ENCODE measurements at regions not wholly inside any gene's neighbourhood (a gene's known extent, or its start where the extent isn't known, plus 50 kb on each side); places are given as distances from the start of the nearest gene placed in this dataset.

- DNase-seq (ENCODE audit: low read depth), result no peak
These were observed 93.9 kb upstream of the CSF3R start for GRCh38 chr1:36576551-36577110.

GRCh38 chr1:36576118-36576517 is 93.4 kb upstream of the CSF3R start:
- DNase-seq (ENCODE audit: low read depth), result peak; percentile 5

- DNase-seq (ENCODE audit: low read depth), result no peak
These were observed 90.7 kb upstream of the CSF3R start for GRCh38 chr1:36573445-36573844.

- no peak for DNase-seq (ENCODE audit: low read depth)
These were observed 90.2 kb upstream of the CSF3R start for GRCh38 chr1:36572906-36573305.

GRCh38 chr1:36572142-36572715 is 89.5 kb upstream of the CSF3R start:
- no peak for DNase-seq (ENCODE audit: low read depth)

GRCh38 chr1:36571106-36571505 is 88.4 kb upstream of the CSF3R start:
- no peak for DNase-seq (ENCODE audit: low read depth)

- DNase-seq (ENCODE audit: low read depth), result no peak
These were observed 87.9 kb upstream of the CSF3R start for GRCh38 chr1:36570478-36571060.

- DNase-seq (ENCODE audit: low read depth), result no peak
These were observed 87.3 kb upstream of the CSF3R start for GRCh38 chr1:36570006-36570405.

- no peak for DNase-seq (ENCODE audit: low read depth)
These were observed 85.1 kb upstream of the CSF3R start for GRCh38 chr1:36567601-36568341.

- no peak for DNase-seq (ENCODE audit: low read depth)
These were observed 83.1 kb upstream of the CSF3R start for GRCh38 chr1:36565576-36566501.

GRCh38 chr1:36562181-36562685 is 79.5 kb upstream of the CSF3R start:
- DNase-seq (ENCODE audit: low read depth), result no peak

- DNase-seq (ENCODE audit: low read depth), result no peak
These were observed 78.6 kb upstream of the CSF3R start for GRCh38 chr1:36561361-36561724.

- no peak for DNase-seq (ENCODE audit: low read depth)
These were observed 78.1 kb upstream of the CSF3R start for GRCh38 chr1:36560621-36561360.

GRCh38 chr1:36560177-36560576 is 77.5 kb upstream of the CSF3R start:
- DNase-seq (ENCODE audit: low read depth), result no peak

- no peak for DNase-seq (ENCODE audit: low read depth)
These were observed 76.3 kb upstream of the CSF3R start for GRCh38 chr1:36559061-36559460.

GRCh38 chr1:36557041-36558000 is 74.6 kb upstream of the CSF3R start:
- DNase-seq (ENCODE audit: low read depth), result no peak

GRCh38 chr1:36555041-36555440 is 72.3 kb upstream of the CSF3R start:
- DNase-seq (ENCODE audit: low read depth), result no peak

GRCh38 chr1:36554323-36554628 is 71.6 kb upstream of the CSF3R start:
- DNase-seq (ENCODE audit: low read depth), result no peak

- DNase-seq (ENCODE audit: low read depth), result no peak
These were observed 71.0 kb upstream of the CSF3R start for GRCh38 chr1:36553591-36554322.

All from stimulated activated CD8-positive, alpha-beta memory T cell treated with anti-CD3 and anti-CD28 coated beads, Interleukin-12 subunit alpha, Interleukin-12 subunit beta, amount 100 ng/mL, for 4 hours (primary cell).